GM12874 (cell line): ENCODE measurements at regions not wholly inside any gene's neighbourhood (a gene's known extent, or its start where the extent isn't known, plus 50 kb on each side); places are given as distances from the start of the nearest gene placed in this dataset.

Experiments used
- CTCF ChIP-seq: IDR thresholded peaks from 2 replicates; pipeline ENCODE4 v1.5.1; 2011; ENCODE audit warnings: low read depth, mild to moderate bottlenecking, control low read depth, low read length, moderate library complexity; ENCODE audit not compliant: insufficient read depth

- TF ChIP-seq CTCF: no peak
Measured at GRCh38 chr4:27779827-27780226, 919.2 kb downstream of the STIM2 start.

DNA sequence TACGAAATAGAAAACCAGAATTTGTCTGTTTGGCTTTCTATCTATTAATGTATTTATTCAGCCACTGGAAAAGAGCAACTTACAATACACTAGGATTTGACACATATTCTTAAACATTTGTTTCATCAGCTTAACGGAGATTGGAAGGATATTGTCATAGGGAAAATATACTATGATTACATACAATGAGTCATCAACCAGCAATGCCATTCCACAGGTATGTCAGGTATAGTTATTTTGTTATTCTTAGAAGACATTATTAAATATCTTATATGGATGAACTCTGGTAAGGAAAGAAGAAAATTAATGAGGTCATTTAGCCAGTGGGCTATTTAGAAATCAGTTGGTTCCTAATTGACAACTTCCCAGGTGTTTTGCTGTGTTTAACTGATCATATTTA is 926.6 kb downstream of the STIM2 start:
- no peak for TF ChIP-seq CTCF

DNA sequence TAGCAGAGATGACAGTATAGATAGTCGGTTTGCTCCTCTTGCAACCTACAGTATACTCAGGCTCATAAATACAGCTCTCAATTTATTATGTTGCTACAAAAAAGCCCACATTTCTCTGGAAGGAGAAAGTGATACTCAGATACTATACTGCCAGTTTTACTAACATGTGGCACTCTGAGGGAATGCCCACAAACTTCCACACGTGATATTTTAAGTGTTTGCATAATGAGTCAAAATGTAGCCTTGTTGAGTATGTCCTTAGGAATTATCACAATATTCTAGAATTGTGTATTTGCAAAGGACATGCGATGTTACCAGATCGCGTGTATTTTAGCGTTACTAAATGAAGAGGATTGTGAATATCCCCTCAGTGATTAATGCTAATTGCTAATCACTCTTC is 929.1 kb downstream of the STIM2 start:
- no peak for TF ChIP-seq CTCF

GRCh38 chr4:27790911-27791310 is 930.3 kb downstream of the STIM2 start:
- no peak for TF ChIP-seq CTCF

DNA sequence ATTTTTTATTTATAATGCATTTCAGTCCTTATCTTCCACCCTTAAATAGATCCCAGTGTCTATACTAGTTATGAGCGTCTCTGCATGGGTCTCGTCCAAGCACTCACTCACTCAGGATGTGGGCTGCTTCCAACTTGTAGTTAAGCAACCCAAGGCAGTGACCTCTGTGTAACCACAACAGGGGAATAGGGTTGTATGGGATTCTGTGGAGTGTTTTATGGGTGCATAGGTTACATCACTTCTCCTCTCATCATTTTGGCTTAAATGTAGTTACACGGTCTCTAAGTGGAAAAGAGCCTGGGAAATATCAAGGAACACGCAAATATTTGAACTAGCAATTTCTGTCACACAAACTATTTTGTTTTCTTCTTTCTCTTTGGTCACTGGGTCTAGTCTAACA is 931.0 kb downstream of the STIM2 start:
- no peak for TF ChIP-seq CTCF

- no peak for TF ChIP-seq CTCF
Measured at GRCh38 chr4:27807207-27807606, 946.6 kb downstream of the STIM2 start.

DNA sequence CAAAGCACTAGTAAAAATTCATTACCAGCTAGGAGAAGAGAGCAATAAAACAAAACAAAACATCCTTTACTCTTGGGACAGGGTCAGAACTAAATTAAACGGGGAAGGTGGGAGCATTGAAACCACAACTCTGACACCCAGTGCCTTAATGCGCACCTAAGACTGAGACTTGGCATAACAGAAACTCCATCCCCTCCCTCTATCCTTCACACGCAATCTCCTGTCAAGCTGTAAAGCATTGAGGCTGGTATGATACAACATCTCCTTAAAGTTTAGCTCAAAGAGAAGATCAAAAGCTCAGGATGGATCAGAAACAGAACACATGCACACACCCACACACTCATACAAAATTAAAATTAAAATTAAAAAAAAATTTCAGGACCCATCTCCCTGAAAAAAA is 951.3 kb downstream of the STIM2 start:
- TF ChIP-seq CTCF: no peak

- TF ChIP-seq CTCF: no peak
Measured at GRCh38 chr4:27819246-27819645, 958.6 kb downstream of the STIM2 start.
